ENCODE measurements at regions not wholly inside any gene's neighbourhood (a gene's known extent, or its start where the extent isn't known, plus 50 kb on each side); places are given as distances from the start of the nearest gene placed in this dataset.

DNA sequence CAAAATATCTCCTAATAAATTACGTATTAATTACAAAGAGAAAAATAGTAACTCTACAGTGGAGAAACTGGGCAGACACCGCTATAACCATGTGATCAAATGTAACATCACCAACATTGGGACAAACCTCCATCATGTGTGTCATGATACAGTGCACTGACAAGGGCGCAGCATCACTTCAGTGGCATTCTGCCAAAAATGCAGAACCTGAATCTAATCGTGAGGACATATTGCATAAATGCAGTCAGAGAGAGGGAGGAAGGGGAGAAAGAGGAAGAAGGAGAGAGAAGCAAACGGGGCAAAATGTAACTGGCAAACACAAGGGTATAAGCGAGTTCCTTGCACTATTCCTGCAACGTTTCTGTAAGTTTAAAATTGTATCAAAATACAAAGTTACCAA is 74.2 kb upstream of the MARCHF10 start:
- DNase-seq (ENCODE audit: low read depth) = no peak

DNA sequence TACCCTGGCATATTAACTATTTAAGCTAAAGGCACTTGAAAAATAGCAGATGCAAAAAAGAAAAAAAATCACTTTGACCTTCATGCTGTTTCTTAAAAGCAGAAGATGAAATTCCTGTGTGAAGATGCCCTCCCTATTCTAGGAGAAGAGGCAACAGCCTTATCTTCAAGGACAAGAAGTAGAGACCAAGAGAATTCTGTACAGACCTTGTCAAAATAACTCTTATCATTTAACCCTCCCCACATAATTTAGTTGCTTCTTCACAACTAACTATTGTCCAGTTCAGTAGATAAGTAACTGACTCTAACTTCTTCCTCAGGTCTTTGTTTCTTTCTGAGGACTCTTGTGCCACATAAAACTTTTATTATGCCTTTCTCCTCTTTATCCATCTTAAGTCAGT is 72.0 kb upstream of the MARCHF10 start:
- no peak for DNase-seq (ENCODE audit: low read depth)

DNA sequence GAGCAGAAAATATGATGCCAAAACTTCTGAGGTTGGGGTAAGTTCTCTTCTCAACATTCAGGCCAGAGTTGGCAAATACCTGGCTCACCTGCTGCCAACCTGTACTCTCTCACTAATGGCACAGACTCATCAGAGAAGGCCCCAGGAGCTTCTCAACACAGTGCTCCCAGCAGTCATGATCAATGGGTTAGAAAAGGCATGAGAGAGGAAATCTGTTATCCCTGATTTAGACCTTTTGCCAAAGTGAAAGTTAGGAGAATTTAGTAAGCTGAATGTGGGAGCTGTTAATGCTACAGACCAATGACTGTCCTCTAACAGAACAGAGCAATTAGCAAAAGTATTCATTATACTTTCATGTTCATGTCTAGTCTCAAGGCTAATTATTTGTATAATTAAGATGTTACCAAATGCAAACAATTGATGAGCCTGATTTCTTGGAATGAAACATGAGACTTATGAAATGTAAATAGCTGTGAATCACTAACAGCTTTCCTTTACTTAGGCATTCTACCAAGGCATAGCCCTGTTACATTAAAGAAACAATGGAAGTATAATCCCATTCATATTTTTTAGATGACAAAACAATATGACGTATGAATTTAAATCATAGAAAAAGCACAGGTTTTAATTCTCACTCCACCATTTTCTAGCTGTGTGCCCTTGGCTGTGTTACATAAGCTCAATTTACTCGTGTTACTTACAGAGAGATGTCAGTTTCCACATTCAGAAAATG is 68.7 kb upstream of the MARCHF10 start:
- DNase-seq (ENCODE audit: low read depth) = no peak

DNA sequence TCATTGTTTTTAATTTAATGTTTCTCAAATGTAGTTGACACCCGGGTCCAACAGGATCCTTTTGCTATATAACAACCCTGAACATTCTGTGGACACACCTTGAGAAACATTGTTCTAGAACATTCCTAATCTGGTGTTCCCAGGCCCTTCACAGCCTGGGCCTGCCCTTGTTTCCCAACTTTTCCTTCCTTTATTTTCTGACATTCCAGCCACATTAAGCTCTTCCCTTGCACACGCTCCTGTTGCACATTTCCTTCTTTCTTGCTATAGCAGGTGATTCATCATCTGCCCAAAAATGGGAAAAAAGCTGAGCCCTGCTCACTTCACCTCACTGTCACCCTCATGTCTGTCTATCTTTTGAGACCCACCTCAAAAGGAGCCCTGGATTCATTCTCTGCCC is 67.9 kb upstream of the MARCHF10 start:
- DNase-seq (ENCODE audit: low read depth) = no peak

DNA sequence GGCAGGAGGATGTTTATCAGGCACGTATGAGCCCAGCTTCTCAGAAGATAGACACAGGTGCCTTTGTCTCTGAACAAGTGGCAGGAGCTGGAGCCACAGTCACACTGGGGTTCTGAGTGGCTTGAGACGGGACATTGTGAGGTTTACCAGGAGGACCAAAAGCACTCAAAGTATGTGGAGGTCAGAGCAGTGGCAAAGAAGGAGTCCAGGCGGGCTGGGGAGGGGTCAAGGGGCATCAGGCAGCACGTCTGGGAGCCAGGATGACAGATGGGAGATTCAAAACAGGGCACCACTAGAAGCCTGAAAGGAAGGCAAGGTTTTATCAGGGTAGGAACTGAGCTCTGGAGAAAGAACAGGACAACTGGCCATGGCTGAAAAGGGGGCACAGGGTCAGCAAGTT is 67.2 kb upstream of the MARCHF10 start:
- DNase-seq (ENCODE audit: low read depth) = no peak

DNA sequence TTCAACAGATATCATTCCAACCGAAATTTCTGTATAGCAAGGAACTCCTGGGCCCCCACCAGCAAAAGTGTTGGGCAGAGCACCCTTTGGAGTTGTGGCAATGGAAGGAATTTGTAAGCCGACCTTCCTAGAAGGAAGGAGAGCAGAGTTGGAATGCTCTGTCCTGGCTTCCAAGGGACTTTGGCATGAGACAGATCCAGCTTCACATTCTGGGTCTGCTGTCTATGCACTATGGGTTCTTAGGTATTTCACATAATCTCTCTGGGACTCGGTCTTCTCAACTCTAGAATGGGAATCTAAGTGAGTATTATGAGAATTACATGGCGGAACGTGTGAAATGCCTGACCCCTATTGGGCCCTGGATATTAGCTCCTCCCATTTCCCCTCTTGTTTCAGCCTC is 63.2 kb upstream of the MARCHF10 start:
- DNase-seq (ENCODE audit: low read depth) = no peak

DNA sequence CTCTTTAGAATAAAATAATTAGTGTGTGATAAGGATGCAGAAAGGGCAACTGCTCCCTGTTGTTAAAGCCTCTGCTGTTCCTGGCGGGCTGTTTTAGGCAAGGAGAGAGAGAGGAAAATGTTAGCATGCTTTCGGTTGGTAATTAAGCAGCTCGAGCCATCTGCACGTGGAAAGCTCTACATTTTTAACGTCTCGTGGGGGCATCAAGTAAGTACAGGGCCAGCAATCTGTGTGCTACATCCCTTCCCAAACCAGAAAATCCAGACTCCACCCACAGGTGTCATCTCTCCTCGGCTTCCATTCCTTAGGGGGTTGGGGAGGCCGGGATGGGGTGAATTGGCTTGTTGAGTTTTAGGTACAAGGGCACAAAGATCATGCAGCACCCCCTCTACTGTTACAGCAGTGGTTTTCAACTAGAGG is 62.4 kb upstream of the MARCHF10 start:
- DNase-seq (ENCODE audit: low read depth) = no peak

DNA sequence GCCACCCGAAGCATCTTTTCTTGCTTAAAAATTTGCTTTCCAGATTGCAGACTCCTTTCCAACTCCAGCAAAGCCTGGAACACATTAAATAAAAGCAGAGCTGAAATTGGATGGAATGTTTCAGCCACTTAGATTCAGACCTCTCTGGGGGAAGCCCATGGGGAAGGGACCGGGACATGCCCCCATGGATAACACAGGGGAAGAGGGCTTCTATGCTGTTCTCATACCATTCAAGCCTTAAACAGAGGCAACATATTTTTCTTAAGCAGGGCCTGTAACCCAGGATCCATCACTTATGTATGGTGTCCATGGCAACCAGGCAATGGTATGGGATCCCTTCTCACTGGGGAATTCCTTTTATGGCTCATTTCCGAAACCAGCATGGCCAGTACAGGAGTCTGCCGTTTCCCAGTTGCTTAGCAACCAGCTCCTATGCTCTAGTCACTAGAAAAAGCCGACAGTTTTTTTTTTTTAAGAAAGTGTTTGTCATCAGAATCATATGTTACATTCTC is 62.0 kb upstream of the MARCHF10 start:
- DNase-seq (ENCODE audit: low read depth) = peak; percentile 52

DNA sequence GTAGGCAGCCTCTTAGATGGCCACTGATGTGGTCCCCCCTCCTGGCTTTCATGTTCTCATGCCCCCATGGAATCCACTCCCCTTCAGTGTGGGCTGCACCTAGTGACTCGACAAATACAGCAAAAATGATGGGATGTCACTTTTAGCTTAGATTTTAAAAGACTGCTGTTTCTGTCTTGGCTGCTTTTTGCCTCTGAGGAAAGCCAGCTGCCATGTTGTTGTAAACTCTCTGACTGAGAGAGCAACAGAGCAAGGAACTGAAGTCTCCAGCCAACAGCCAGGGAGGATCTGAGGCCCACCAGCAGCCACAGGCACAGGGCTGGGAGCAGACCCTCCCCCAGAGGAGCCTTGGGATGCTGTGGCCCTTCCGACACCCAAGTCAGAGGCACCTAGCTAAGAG is 60.6 kb upstream of the MARCHF10 start:
- DNase-seq (ENCODE audit: low read depth) = no peak

DNA sequence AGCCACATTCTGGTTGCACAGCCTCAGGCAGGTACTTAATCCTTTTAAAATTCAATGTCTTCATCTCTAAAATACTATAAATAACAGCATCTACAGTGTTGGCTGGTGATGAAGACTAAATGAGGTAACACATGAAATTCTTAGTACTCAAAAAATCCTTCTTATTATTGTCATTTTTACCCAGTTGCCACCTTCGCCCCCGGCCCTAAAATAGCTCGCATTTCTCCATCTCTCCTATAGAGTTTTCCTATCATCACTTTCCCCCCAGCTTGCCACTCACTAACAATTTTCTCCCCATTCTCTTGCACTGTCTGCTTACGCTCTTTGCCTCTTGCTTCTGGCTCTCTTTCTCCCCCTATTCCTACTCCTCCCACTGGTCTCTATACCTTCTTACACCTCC is 59.9 kb upstream of the MARCHF10 start:
- no peak for DNase-seq (ENCODE audit: low read depth)

DNA sequence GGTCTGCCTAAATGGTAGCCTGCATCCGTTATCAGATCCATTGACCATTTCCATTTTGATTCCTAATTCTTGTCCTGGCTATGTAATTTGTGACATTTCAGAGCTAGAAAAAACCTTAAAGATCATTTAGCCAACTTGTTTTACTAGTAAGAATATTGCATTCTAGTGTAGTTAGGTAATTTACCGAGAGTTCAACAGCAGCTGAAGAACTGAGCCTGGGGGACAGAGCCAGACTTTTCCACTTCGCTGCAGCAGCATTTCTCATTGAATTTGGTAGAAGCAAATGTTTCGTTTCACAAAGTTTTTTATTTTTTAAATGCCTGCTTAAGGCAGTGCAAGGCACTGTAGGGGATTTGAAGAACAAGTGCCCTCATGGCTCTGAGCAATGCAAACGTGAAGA is 59.2 kb upstream of the MARCHF10 start:
- no peak for DNase-seq (ENCODE audit: low read depth)

DNA sequence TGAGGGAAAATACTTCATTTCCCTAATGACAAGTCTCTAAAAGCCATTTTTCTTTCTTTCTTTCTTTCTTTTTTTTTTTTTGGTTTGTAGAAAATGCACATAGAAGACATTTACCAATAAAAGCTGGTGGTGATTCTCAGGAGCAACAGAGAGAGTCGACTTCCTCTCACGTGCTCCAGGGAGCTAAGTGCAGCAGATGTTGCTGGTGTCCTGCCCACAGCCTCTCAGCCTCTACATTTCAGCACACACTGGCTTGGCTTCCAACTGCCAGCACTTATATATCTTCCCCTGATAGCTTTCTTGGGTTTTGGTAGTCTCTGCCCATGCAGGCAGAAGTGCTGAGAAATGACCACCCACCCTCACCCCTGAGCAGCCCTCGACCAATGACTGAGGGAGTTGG is 58.4 kb upstream of the MARCHF10 start:
- no peak for DNase-seq (ENCODE audit: low read depth)

DNA sequence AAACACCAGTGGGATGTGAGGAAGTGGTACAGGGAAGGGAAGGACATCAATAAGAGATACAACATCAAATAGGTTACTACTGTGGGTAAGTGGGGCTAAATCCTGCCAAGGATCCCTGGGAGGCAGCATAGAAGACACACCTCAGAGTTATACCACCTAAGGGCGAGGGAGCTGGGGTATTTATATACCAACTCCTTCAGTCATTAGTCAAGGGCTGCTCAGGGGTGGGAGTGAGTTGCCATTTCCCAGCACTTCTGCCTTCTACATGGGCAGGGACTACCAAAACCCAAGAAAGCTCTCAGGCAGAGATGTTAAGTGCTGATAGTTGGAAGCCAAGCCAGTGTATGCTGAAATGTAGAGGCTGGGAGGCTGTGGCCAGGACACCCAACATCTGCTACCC is 57.5 kb upstream of the MARCHF10 start:
- DNase-seq (ENCODE audit: low read depth) = no peak

DNA sequence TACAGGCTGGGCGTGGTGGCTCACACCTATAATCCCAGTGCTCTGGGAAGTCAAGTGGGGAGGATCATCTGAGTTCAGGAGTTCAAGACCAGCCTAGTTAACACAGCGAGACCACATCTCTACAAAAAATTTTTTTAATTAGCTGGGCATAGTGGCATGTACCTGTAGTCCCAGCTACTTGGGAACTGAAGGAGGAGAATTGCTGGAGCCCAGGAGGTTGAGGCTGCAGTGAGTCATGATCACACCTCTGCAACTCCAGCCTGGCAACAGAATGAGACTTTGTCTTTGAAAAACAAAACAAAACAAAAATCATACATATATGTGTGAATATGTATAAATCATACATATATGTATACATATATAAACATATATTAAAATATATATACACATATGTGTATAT is 54.1 kb upstream of the MARCHF10 start:
- no peak for DNase-seq (ENCODE audit: low read depth)

DNA sequence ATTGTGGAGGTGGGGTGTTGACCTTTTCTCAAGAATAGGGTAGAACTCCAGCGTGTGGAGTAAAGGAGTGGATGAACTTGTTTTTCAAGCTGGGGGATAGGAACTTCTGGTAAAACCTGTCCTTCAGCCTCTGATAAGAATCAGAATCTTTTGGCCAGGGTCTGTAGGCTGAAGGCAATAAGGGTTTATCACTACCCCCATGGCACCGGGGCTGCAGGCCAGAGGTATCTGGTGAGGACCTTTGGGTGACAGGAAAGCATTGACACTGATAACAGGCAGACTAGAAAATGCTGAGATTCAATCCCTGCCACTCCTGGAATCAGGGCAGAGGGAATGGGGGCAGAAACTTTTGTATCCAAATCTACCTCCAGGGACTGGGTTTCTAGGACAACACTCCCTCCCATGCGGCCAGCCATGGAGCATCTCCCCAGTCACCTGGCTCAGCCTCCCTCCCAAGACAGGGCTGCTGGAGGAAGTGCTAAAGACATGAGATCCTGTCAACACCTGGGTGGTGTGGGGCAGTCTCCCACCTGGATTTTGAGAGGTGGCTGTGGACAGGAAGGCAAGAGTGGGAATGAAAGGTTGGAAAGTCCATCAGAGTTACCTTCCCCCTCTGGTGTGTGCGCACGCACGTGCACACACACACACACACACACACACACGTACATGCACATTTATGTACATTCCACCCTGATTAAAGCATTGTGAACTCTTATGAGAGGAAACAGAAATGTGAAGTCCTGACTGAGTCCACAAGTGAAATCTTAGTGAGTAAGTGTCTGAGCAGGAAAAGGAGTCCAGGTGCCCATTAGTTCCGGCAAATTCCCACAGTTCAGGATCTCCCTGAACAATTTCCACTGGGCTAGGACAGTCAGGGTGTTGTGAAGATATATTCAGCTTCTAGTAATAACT is 53.1 kb upstream of the MARCHF10 start:
- DNase-seq (ENCODE audit: low read depth) = no peak

DNA sequence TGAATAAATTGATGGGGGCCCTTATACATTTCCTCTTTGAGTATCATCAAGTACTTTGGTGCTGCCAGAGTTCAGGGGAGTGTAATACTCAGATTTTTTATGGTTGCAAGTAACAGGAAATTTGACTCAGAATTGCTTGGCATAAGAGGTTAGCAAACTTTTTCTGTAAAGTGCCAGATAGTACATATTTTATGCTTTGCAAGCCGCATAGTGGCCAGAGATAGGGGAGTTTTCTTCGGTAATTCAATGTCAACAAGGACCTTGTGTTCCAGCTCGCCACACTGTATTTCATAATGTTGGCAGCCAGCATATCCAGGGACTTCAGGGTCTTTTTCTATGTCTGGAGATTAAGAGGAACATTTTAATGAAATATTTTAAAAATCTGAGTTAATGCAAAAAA is 51.0 kb upstream of the MARCHF10 start:
- no peak for DNase-seq (ENCODE audit: low read depth)
